HFFc6 (cell line): ENCODE measurements at regions not wholly inside any gene's neighbourhood (a gene's known extent, or its start where the extent isn't known, plus 50 kb on each side); places are given as distances from the start of the nearest gene placed in this dataset.
A peak's percentile ranks its signal among the peaks of the same experiment; 100 is the strongest.

Experiments
- DNase-seq: peaks from one replicate; pipeline ENCODE4 v3.0.0-alpha.2; 2018
- H3K27ac Mint-ChIP-seq: 2 replicates; pipeline ENCODE4 v1.8.0; 2020; ENCODE audit warnings: mild to moderate bottlenecking, mixed read lengths
- H3K27me3 Mint-ChIP-seq: 2 replicates; pipeline ENCODE4 v1.8.0; 2021; ENCODE audit warnings: mild to moderate bottlenecking, moderate library complexity, mixed read lengths; ENCODE audit not compliant: insufficient read depth
- H3K36me3 Mint-ChIP-seq: 2 replicates; pipeline ENCODE4 v1.8.0; 2021; ENCODE audit warnings: low read depth, mixed read lengths
- H3K4me1 Mint-ChIP-seq: 2 replicates; pipeline ENCODE4 v1.8.0; 2020; ENCODE audit warnings: low read depth, mixed read lengths
- H3K4me3 Mint-ChIP-seq: 2 replicates; pipeline ENCODE4 v1.8.0; 2020; ENCODE audit warnings: mild to moderate bottlenecking, moderate library complexity, mixed read lengths
- H3K9me3 Mint-ChIP-seq: 2 replicates; pipeline ENCODE4 v1.8.0; 2020; ENCODE audit warnings: mild to moderate bottlenecking, mixed read lengths
- TF ChIP-seq, protein P1 (sequence below): fragments of 200-600 bp; sonication (generic); IDR thresholded peaks from 2 replicates; pipeline ENCODE4 v1.5.0; 2021; ENCODE audit warnings: antibody characterized with exemption, mild to moderate bottlenecking

DNA sequence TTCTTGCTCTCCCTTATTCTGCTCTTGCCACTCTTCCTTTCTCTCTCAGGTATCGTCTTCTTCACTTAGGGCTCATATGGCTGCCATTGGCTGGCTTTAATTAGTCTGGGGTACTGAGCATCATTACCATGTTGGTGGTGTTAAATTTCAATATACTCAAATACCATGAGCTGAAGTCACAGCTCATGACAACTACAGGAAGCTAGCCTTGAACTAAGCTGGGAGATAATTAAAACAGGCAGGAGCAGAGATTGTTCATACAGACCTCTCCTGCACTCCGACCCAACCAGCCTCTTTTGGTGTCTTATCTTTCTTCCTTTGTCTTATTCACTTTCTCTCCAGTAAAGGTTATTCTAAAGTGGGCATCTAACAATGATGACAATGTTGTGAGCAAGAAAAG is 130.9 kb upstream of the BLID start:
- Mint-ChIP-seq H3K4me3 (no peak overlapping the region), H3K36me3 (no peaks in the 10 kb centered on the region), H3K27ac (no peak overlapping the region), H3K27me3 (peaks cover under 1% of the 10 kb centered on the region; the same call in 1 of the 2 replicates), H3K9me3 (no peaks in the 10 kb centered on the region), H3K4me1 (peaks cover 9% of the 10 kb centered on the region)
- TF ChIP-seq, protein P1, sequence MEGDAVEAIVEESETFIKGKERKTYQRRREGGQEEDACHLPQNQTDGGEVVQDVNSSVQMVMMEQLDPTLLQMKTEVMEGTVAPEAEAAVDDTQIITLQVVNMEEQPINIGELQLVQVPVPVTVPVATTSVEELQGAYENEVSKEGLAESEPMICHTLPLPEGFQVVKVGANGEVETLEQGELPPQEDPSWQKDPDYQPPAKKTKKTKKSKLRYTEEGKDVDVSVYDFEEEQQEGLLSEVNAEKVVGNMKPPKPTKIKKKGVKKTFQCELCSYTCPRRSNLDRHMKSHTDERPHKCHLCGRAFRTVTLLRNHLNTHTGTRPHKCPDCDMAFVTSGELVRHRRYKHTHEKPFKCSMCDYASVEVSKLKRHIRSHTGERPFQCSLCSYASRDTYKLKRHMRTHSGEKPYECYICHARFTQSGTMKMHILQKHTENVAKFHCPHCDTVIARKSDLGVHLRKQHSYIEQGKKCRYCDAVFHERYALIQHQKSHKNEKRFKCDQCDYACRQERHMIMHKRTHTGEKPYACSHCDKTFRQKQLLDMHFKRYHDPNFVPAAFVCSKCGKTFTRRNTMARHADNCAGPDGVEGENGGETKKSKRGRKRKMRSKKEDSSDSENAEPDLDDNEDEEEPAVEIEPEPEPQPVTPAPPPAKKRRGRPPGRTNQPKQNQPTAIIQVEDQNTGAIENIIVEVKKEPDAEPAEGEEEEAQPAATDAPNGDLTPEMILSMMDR: no peak
- no peak for DNase-seq

DNA sequence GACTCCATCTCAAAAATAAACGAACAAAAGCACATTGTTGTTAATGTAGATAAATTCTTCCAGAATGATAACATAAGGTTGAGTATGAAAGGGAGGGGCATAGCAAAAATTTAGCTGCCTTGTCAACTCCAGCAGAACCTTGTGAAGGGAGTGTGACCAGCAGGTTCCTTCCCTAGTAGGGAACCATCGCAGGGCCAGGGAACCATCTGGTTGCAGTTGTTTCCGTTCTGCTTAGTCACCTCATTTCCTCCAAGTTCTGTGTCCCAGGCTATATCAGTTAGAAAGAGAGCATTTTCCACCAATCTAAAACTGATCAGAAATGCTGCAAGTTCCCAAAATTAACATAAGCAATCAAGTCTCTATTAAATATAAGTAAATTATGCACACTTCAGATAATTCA is 126.7 kb upstream of the BLID start:
- DNase-seq: no peak
- no peaks in the 10 kb centered on the region for H3K27me3 Mint-ChIP-seq
- H3K9me3 Mint-ChIP-seq: no peaks in the 10 kb centered on the region
- peaks cover 9% of the 10 kb centered on the region for H3K36me3 Mint-ChIP-seq
- no peak overlapping the region for H3K27ac Mint-ChIP-seq
- no peak overlapping the region for H3K4me3 Mint-ChIP-seq
- TF ChIP-seq, protein P1: no peak
- H3K4me1 Mint-ChIP-seq: peaks cover 10% of the 10 kb centered on the region

DNA sequence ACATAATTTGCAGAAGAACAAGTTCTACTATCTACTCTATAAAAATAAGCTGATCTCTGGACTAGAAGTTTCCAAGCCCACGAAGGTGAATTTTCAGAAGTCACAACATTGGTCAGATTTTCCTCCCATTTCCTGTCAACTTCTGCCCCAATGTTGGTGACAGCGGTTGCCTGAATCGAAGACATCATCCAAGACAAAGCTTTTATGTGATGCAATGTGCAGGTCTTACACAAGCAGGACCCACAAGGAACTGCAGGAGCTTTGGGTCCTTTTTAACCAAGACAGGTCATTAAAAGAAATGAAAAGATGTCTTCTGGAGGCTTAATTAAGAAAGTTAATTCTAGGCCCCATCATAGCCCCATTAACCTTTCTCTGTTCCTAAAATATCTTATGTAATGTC is 125.6 kb upstream of the BLID start:
- Mint-ChIP-seq H3K36me3 (peaks cover 16% of the 10 kb centered on the region), H3K27ac (no peak overlapping the region), H3K9me3 (no peaks in the 10 kb centered on the region), H3K27me3 (no peaks in the 10 kb centered on the region), H3K4me1 (peaks cover 13% of the 10 kb centered on the region), H3K4me3 (no peak overlapping the region)
- DNase-seq: no peak
- TF ChIP-seq, protein P1: no peak

DNA sequence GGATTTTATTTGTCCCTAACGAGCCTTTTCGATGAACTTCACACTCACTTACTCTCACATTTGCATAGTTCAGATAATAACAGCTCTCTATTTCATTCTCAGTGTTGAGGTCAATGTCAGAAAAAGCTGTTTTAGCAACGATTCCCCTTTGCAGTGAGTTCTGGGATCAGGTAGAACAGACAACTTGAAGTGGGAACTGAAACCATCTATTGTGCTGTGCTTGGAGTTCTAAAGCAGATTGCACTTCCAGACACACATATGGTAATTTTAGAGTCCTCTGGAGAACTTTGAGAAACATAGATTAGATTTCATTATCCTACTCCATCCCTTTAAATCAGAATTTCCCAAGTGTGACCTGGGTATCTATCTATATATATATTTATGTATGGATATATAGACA is 124.6 kb upstream of the BLID start:
- H3K4me3 Mint-ChIP-seq: no peak overlapping the region
- H3K27me3 Mint-ChIP-seq: no peaks in the 10 kb centered on the region
- peaks cover 22% of the 10 kb centered on the region for H3K4me1 Mint-ChIP-seq
- TF ChIP-seq, protein P1: no peak
- H3K9me3 Mint-ChIP-seq: no peaks in the 10 kb centered on the region
- H3K36me3 Mint-ChIP-seq: peaks cover 16% of the 10 kb centered on the region
- no peak overlapping the region for H3K27ac Mint-ChIP-seq
- DNase-seq: no peak

DNA sequence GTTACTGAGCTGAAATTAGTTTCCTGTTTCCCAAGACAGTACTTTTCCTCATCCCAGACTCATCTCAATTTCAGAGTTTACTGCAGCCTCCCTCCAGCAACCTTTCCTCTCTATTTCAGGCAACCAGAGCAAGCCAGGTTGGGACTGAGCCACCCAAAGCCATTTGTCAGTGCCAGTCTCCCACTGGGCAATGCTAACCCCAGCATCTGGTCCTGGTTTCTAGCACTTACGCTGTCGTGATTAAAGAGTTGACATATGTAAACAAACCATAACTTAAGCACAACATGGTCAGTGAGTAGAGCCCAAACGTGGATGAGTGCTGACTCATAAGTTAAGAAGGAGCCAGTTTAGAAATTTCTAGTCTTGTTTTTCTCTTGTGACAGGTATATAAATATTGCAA is 119.6 kb upstream of the BLID start:
- Mint-ChIP-seq H3K27ac (peak overlapping the region; percentile 71), H3K4me3 (0 out of 2 replicates have a peak overlapping the region, but pooled peaks have one; percentile 18), H3K4me1 (peaks cover 39% of the 10 kb centered on the region), H3K9me3 (no peaks in the 10 kb centered on the region), H3K27me3 (peaks cover 2% of the 10 kb centered on the region; the same call in 1 of the 2 replicates), H3K36me3 (peaks cover 16% of the 10 kb centered on the region)
- DNase-seq: peak; percentile 80
- TF ChIP-seq, protein P1: no peak

DNA sequence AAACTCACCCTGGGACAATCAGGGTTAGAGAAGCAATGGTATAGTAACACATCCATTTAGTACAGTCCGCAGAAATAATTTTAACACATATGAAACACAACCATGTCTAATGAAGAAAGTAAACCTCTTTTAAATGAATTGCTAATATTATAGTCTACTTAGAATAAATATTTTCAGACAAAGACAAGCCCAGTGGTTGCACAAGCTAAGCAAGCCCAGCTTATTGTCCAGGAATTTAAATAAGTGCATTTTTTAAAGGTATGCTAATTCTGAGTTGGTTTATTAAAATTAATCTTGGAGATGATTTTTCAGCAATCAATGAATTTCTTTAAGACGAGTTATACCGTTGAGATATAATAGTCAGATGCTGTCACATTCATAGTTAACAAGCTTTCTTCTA is 118.8 kb upstream of the BLID start:
- H3K9me3 Mint-ChIP-seq: no peaks in the 10 kb centered on the region
- peaks cover 39% of the 10 kb centered on the region for H3K4me1 Mint-ChIP-seq
- no peak for DNase-seq
- TF ChIP-seq, protein P1: no peak
- peaks cover 2% of the 10 kb centered on the region; the same call in 1 of the 2 replicates for H3K27me3 Mint-ChIP-seq
- peaks cover 16% of the 10 kb centered on the region for H3K36me3 Mint-ChIP-seq
- H3K27ac Mint-ChIP-seq: peak overlapping the region; percentile 71; the same call in 1 of the 2 replicates
- no peak overlapping the region for H3K4me3 Mint-ChIP-seq
